Common myeloid progenitor, CD34-positive (primary cell): ENCODE measurements at regions not wholly inside any gene's neighbourhood (a gene's known extent, or its start where the extent isn't known, plus 50 kb on each side); places are given as distances from the start of the nearest gene placed in this dataset.
A peak's percentile ranks its signal among the peaks of the same experiment; 100 is the strongest.

ENCODE experiments used
- CTCF ChIA-PET: fragments of 350-600 bp; sonication (Branson Sonifier 250); formaldehyde crosslinking; loops from one replicate; lab custom pipeline; 2021; ENCODE audit warnings: antibody characterized with exemption; lab: Charles Lee
- POLR2A ChIA-PET: fragments of 350-600 bp; sonication (Branson Sonifier 250); formaldehyde crosslinking; loops from one replicate; lab custom pipeline; 2021; ENCODE audit warnings: antibody characterized with exemption; lab: Charles Lee
- DNase-seq, 3 donors: peaks; one replicate each; pipeline versions ENCODE4 v3.0.0 to v3.0.0-alpha.2; 2013
- H3K27ac ChIP-seq, 2 experiments: 1 replicate in 1 of 2; 2 replicates in 1 of 2; pipeline ENCODE4 v1.7.0; 2013; ENCODE audit warnings: inconsistent platforms in 2 of 2, low read length in 2 of 2, mild to moderate bottlenecking in 2 of 2, low read depth in 1 of 2, moderate library complexity in 1 of 2; ENCODE audit not compliant: severe bottlenecking in 2 of 2, insufficient read depth in 1 of 2, poor library complexity in 1 of 2
- H3K27me3 ChIP-seq, 5 experiments: replicated peaks in 2 of 5; 1 replicate in 3 of 5; 2 replicates in 2 of 5; pipeline versions ENCODE4 v1.6.1 to v1.7.0; 2013; ENCODE audit warnings: low read length in 4 of 5, mild to moderate bottlenecking in 2 of 5, moderate library complexity in 2 of 5, inconsistent platforms in 1 of 5; ENCODE audit not compliant: insufficient read depth in 5 of 5, control insufficient read depth in 4 of 5
- H3K36me3 ChIP-seq, 4 experiments: 1 replicate in 2 of 4; 2 replicates in 2 of 4; pipeline versions ENCODE4 v1.6.1 to v1.7.0; 2013; ENCODE audit warnings: low read length in 3 of 4, control low read depth in 1 of 4, mild to moderate bottlenecking in 1 of 4; ENCODE audit not compliant: control insufficient read depth in 4 of 4, insufficient read depth in 4 of 4
- H3K4me1 ChIP-seq, 4 experiments: 1 replicate in 3 of 4; 2 replicates in 1 of 4; pipeline versions ENCODE4 v1.6.1 to v1.7.1; 2013; ENCODE audit warnings: low read length in 3 of 4, mild to moderate bottlenecking in 3 of 4, control low read depth in 1 of 4, inconsistent platforms in 1 of 4, moderate library complexity in 1 of 4; ENCODE audit not compliant: control insufficient read depth in 4 of 4, insufficient read depth in 4 of 4; ENCODE audit errors: control extremely low read depth in 1 of 4
- H3K4me3 ChIP-seq, 7 experiments: 1 replicate in 4 of 7; 2 replicates in 3 of 7; pipeline versions ENCODE4 v1.5.1 to v1.7.0; 2013; ENCODE audit warnings: mild to moderate bottlenecking in 7 of 7, low read length in 6 of 7, moderate library complexity in 6 of 7, inconsistent platforms in 2 of 7, low read depth in 2 of 7, control low read depth in 1 of 7; ENCODE audit not compliant: insufficient read depth in 4 of 7, control insufficient read depth in 1 of 7; ENCODE audit errors: extremely low read depth in 1 of 7
- H3K9me3 ChIP-seq, 5 experiments: 1 replicate in 4 of 5; 2 replicates in 1 of 5; pipeline versions ENCODE4 v1.6.1 to v1.7.1; 2013; ENCODE audit warnings: low read length in 4 of 5, mild to moderate bottlenecking in 2 of 5, inconsistent platforms in 1 of 5, low read depth in 1 of 5, moderate library complexity in 1 of 5; ENCODE audit not compliant: control insufficient read depth in 4 of 5, insufficient read depth in 2 of 5; ENCODE audit errors: control extremely low read depth in 1 of 5
- WGBS: methylation state at CpG from one replicate; pipeline ENCODE4 v1.1.5; 2013; ENCODE audit not compliant: insufficient coverage; 5-methylcytosine and 5-hydroxymethylcytosine counted together

DNA sequence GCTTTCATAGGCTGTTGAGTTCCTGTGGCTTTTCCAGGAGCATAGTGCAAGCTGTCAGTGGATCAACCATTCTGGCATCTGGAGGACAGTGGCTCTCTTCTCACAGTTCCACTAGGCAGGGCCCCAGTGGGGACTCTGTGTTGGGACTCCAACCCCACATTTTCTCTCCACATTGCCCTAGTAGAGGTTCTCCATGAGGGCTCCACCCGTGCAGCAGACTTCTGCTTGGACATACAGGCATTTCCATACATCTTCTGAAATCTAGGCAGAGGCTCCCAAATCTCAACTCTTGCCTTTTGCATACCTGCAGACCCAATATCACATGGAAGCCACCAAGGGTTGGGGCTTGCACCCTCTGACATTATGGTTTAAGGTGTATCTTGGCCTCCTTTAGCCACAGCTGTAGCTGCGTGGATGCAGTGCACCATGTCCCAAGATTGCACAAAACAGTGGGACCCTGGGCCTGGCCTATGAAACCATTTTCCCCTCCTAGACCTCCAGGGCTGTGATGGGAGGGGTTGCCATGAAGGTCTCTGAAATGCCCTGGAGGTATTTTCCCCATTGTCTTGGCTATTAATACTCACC, 645.9 kb upstream of the CITED2 start:
- no peak overlapping the region for H3K27ac ChIP-seq
- no CpG with 5 or more reads among the region's 2 CpGs for WGBS
- peak in 1 of 3 donors; percentile 12 for DNase-seq
- no peaks in the 10 kb centered on the region for H3K36me3 ChIP-seq
- no peaks in the 10 kb centered on the region for H3K4me1 ChIP-seq
- H3K4me3 ChIP-seq: no peak overlapping the region
- H3K9me3 ChIP-seq: peaks cover 0 to 21% (median 11%) of the 10 kb centered on the region in 5 experiments
- POLR2A ChIA-PET: no interaction called here
- no peaks in the 10 kb centered on the region for H3K27me3 ChIP-seq
- CTCF ChIA-PET: no interaction called here

DNA sequence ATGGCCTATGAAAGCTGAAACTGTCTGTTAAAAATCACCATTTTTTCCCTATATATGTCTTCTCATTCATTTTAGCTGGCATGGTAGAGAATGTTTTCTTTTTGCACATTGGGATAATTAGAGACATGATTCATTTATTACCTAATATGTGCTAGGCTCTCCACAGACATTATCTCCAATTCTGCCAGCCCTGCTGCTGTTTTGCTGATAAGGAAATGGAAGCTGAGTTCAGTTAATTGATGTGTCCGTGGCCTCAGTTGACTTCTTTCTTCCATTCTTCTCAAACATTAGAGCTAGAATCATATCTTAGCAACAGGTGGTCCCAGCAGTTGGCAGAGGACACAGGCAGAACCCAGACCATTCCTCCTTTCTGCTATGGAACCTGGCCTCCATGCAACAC, 644.1 kb upstream of the CITED2 start:
- WGBS: 67% methylated on average over 1 of the region's 1 CpG
- no peak overlapping the region for H3K27ac ChIP-seq
- POLR2A ChIA-PET: no interaction called here
- H3K27me3 ChIP-seq: no peaks in the 10 kb centered on the region
- peak in 2 of 3 donors; percentile 30 to 62 for DNase-seq
- no peaks in the 10 kb centered on the region for H3K4me1 ChIP-seq
- H3K36me3 ChIP-seq: no peaks in the 10 kb centered on the region
- CTCF ChIA-PET: no interaction called here
- H3K4me3 ChIP-seq: no peak overlapping the region
- H3K9me3 ChIP-seq: peaks cover 0 to 21% (median 11%) of the 10 kb centered on the region in 5 experiments

DNA sequence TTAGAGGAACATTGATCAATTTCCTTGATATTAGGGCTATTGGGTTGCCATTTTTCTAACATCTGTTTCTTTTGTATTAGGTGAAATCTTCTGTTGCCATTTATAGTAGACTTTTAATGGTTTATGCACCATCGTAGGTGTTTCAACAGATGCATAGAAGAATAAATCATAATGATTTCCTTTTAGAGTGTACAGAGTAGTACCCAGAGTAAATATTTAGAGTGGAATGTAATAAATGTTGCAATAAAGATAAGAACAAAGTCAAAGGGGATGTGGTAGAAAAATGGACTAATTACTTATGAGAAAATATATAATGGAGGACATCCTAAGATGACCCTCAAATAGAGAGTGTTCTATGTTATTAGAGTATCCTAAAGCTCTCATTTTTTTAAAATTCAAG, 643.0 kb upstream of the CITED2 start:
- no peak for DNase-seq
- Histone ChIP-seq H3K27ac (no peak overlapping the region), H3K4me3 (no peak overlapping the region), H3K4me1 (peaks cover 0 to under 1% (median 0%) of the 10 kb centered on the region in 4 experiments), H3K9me3 (peaks cover 0 to 21% (median 11%) of the 10 kb centered on the region in 5 experiments), H3K27me3 (no peaks in the 10 kb centered on the region), H3K36me3 (no peaks in the 10 kb centered on the region)
- no CpG with 5 or more reads among the region's 1 CpG for WGBS
- POLR2A ChIA-PET: no interaction called here
- CTCF ChIA-PET: no interaction called here

DNA sequence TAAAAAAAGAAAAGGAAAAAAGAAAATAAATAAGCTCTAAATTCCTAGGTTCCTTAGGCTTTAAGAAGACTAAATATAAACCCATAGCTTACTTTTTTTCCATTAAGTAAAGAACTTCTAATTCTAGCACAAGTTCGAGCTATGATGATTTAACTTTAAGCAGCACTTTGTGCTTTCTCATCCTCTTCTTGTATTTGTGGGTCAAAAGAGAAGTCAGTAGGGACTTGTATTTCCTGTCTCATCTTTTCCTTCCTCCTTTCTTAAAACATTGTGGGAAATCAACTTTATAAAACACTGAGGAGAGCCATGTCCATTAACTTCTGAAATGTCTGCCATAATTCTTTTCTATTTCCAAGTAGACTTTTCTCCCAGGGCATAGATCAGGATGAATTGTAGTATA, 637.7 kb upstream of the CITED2 start:
- 0% methylated on average over 1 of the region's 1 CpG for WGBS
- Histone ChIP-seq H3K4me1 (peaks cover 0 to 12% (median 1%) of the 10 kb centered on the region in 4 experiments), H3K9me3 (peaks cover 0 to 5% (median 0%) of the 10 kb centered on the region in 5 experiments), H3K4me3 (no peak overlapping the region), H3K36me3 (no peaks in the 10 kb centered on the region), H3K27me3 (no peaks in the 10 kb centered on the region), H3K27ac (no peak overlapping the region)
- POLR2A ChIA-PET: no interaction called here
- CTCF ChIA-PET: no interaction called here
- DNase-seq: peak in 2 of 3 donors; percentile 6 to 10

DNA sequence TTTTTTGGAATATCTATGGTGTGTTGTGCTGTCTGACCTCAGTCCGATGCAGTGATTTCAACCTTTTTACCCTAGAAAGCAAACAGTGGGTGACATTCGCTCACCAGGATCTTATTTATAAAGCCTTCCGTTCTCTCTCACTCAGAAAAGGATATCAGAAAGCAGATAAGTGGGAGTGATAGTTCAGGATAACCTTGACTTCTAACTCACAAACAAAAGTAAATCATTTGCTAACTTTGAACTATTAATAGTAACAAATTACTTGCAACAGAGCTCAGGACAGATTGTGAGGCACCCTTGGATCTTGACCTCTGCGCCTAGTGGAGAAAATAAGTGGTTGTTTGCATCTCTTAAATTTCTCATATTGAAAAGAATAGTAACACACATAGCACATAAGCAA, 637.1 kb upstream of the CITED2 start:
- DNase-seq: no peak
- Histone ChIP-seq H3K27me3 (no peaks in the 10 kb centered on the region), H3K36me3 (no peaks in the 10 kb centered on the region), H3K9me3 (peaks cover 0 to 5% (median 0%) of the 10 kb centered on the region in 5 experiments), H3K4me1 (peaks cover 0 to 12% (median 1%) of the 10 kb centered on the region in 4 experiments), H3K27ac (no peak overlapping the region), H3K4me3 (no peak overlapping the region)
- POLR2A ChIA-PET: no interaction called here
- no CpG with 5 or more reads among the region's 4 CpGs for WGBS
- CTCF ChIA-PET: no interaction called here

DNA sequence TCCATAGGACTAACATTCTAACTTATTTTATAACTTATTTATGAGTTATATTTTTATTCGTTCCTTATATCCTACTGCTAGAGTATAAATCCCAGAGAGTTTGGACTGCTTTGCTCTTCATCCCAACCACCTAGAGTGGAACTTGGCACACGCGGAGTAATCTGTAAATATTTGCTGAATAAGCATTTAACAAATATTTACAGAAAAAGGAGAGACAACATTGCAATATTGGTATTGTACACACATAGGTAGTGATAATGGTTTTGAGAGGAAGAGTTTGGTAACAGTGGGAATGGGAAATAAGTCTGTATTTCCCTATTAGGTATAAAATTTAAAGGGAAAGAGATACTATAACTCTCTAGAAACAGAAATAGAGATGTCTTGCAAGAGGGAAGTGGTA, 634.8 kb upstream of the CITED2 start:
- H3K4me3 ChIP-seq: no peak overlapping the region
- H3K36me3 ChIP-seq: no peaks in the 10 kb centered on the region
- H3K9me3 ChIP-seq: peaks cover 0 to 5% (median 0%) of the 10 kb centered on the region in 5 experiments
- peaks cover 0 to 12% (median 1%) of the 10 kb centered on the region in 4 experiments for H3K4me1 ChIP-seq
- WGBS: no CpG with 5 or more reads among the region's 3 CpGs
- ChIA-PET POLR2A (no interaction called here), CTCF (no interaction called here)
- DNase-seq: no peak
- H3K27ac ChIP-seq: no peak overlapping the region
- H3K27me3 ChIP-seq: no peaks in the 10 kb centered on the region

DNA sequence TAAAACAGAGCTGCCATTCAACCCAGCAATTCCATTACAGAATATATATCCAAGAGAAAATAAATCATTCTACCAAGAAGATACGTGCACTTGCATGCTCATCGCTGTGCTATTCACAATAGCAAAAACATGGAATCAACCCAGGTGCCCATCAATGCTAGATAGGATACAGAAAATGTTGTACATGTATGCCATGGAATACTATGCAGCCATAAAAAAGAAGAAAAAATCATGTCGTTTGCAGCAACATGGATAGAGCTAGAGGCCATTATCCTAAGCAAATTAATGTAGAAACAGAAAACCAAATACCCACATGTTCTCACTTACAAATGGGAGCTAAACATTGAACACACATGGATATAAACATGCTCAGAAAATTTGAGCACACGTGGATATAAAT, 633.1 kb upstream of the CITED2 start:
- H3K27me3 ChIP-seq: no peaks in the 10 kb centered on the region
- H3K36me3 ChIP-seq: no peaks in the 10 kb centered on the region
- WGBS: no CpG with 5 or more reads among the region's 4 CpGs
- H3K4me1 ChIP-seq: peaks cover 0 to 12% (median 1%) of the 10 kb centered on the region in 4 experiments
- ChIA-PET CTCF (no interaction called here), POLR2A (no interaction called here)
- DNase-seq: no peak
- H3K9me3 ChIP-seq: peaks cover 0 to 5% (median 0%) of the 10 kb centered on the region in 5 experiments
- H3K4me3 ChIP-seq: no peak overlapping the region
- H3K27ac ChIP-seq: no peak overlapping the region
